NCI-H2107 (cell line): ENCODE measurements at regions not wholly inside any gene's neighbourhood (a gene's known extent, or its start where the extent isn't known, plus 50 kb on each side); places are given as distances from the start of the nearest gene placed in this dataset.
"Not testable (repeated sequence)": the region's sequence is repeated elsewhere in the genome, so short reads cannot be mapped to it uniquely, and the experiment has no call there.

Source experiments
- DNase-seq: peaks from one replicate; lab custom pipeline; 2025; lab: John Stamatoyannopoulos, UW

- DNase-seq, result no peak
These were observed 1205.2 kb upstream of the AUTS2 start for GRCh38 chr7:68393051-68393450.

- DNase-seq, result no peak
These were observed 1204.1 kb upstream of the AUTS2 start for GRCh38 chr7:68394131-68394530.

GRCh38 chr7:68399991-68400590 is 1198.2 kb upstream of the AUTS2 start:
- no peak for DNase-seq

- no peak for DNase-seq
These were observed 1197.5 kb upstream of the AUTS2 start for GRCh38 chr7:68400783-68401182.

- DNase-seq, result no peak
These were observed 1197.0 kb upstream of the AUTS2 start for GRCh38 chr7:68401313-68401712.

- DNase-seq, result no peak
These were observed 1191.8 kb upstream of the AUTS2 start for GRCh38 chr7:68406480-68406879.

GRCh38 chr7:68407460-68407859 is 1190.8 kb upstream of the AUTS2 start:
- DNase-seq, result no peak

GRCh38 chr7:68408873-68409272 is 1189.4 kb upstream of the AUTS2 start:
- no peak for DNase-seq

GRCh38 chr7:68409851-68410250 is 1188.4 kb upstream of the AUTS2 start:
- DNase-seq, result no peak

GRCh38 chr7:68410693-68411092 is 1187.6 kb upstream of the AUTS2 start:
- not testable (repeated sequence) for DNase-seq

- DNase-seq, result no peak
These were observed 1186.5 kb upstream of the AUTS2 start for GRCh38 chr7:68411742-68412141.

GRCh38 chr7:68414631-68415425 is 1183.4 kb upstream of the AUTS2 start:
- DNase-seq, result no peak

GRCh38 chr7:68417002-68417401 is 1181.3 kb upstream of the AUTS2 start:
- no peak for DNase-seq

- DNase-seq, result no peak
These were observed 1180.6 kb upstream of the AUTS2 start for GRCh38 chr7:68417659-68418058.

GRCh38 chr7:68420342-68421192 is 1177.7 kb upstream of the AUTS2 start:
- DNase-seq, result no peak

- DNase-seq, result no peak
These were observed 1176.6 kb upstream of the AUTS2 start for GRCh38 chr7:68421712-68422111.

- no peak for DNase-seq
These were observed 1176.0 kb upstream of the AUTS2 start for GRCh38 chr7:68422281-68422680.

GRCh38 chr7:68423356-68423755 is 1174.9 kb upstream of the AUTS2 start:
- no peak for DNase-seq

- no peak for DNase-seq
These were observed 1173.5 kb upstream of the AUTS2 start for GRCh38 chr7:68424658-68425297.

- DNase-seq, result no peak
These were observed 1172.9 kb upstream of the AUTS2 start for GRCh38 chr7:68425377-68425776.

- DNase-seq, result no peak
These were observed 1168.7 kb upstream of the AUTS2 start for GRCh38 chr7:68429411-68430117.

GRCh38 chr7:68432585-68432984 is 1165.7 kb upstream of the AUTS2 start:
- DNase-seq, result no peak
